ENCODE measurements at regions not wholly inside any gene's neighbourhood (a gene's known extent, or its start where the extent isn't known, plus 50 kb on each side); places are given as distances from the start of the nearest gene placed in this dataset.
"Not testable (repeated sequence)": the region's sequence is repeated elsewhere in the genome, so short reads cannot be mapped to it uniquely, and the experiment has no call there.

DNA sequence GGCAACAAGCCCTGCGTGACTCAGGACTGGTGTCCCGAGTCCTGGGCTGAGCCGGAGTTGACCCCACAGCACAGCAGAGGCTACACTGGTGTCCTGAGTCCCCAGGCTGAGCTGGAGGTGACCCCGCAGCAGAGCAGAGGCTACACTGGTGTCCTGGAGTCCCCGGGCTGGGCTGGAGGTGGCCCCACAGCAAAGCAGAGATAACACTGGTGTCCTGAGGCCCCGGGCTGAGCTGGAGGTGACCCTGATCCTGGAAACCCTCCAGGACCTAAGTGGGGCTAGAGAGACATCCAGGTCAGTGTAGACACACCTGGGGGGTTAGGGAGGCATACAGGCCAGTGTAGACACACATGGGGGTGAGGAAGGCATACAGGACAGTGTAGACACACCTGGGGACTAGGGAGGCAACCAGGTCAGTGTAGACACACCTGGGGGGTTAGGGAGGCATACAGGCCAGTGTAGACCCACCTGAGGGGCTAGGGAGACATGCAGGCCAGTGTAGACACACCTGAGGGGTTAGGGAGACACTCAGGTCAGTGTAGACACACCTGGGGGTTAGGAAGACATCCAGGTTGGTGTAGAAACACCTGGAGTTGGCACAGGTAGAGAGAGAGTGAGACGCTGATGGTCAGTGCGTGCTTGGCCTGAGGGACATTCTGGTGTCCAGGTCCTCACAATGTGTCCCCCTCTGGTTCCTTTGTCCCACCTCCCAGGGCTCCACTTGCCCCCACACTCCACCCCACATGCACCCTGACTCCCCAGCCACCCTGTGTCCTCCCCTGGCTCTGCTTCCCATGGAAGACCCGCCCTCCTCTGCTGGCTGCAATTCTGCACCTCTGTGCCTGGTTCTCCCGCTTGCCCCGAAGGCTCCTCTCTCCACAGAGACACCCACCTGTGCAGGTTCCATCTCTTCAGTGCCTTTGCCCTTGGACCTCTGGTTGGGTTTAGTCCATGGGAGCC, 321.6 kb upstream of the SFSWAP start:
- H3K27ac ChIP-seq: no peak overlapping the region
- TF ChIP-seq POLR2A (IDR thresholded peaks at IDR 0.05): no peak
- TF ChIP-seq, protein P1, sequence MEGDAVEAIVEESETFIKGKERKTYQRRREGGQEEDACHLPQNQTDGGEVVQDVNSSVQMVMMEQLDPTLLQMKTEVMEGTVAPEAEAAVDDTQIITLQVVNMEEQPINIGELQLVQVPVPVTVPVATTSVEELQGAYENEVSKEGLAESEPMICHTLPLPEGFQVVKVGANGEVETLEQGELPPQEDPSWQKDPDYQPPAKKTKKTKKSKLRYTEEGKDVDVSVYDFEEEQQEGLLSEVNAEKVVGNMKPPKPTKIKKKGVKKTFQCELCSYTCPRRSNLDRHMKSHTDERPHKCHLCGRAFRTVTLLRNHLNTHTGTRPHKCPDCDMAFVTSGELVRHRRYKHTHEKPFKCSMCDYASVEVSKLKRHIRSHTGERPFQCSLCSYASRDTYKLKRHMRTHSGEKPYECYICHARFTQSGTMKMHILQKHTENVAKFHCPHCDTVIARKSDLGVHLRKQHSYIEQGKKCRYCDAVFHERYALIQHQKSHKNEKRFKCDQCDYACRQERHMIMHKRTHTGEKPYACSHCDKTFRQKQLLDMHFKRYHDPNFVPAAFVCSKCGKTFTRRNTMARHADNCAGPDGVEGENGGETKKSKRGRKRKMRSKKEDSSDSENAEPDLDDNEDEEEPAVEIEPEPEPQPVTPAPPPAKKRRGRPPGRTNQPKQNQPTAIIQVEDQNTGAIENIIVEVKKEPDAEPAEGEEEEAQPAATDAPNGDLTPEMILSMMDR (IDR thresholded peaks at IDR 0.05 in 4 of 5, conservative IDR thresholded peaks at IDR 0.05 in 1 of 5): no peak
- no peaks in the 10 kb centered on the region for H3K27me3 ChIP-seq
- intact Hi-C loops (cut with DNase I; ENCODE audit: low total_unique reads): no loop called here
- H3K4me1 ChIP-seq: no peaks in the 10 kb centered on the region
- DNase-seq (no peak), ATAC-seq (no peak)
- H3K36me3 ChIP-seq: no peaks in the 10 kb centered on the region
- no peak overlapping the region for H3K4me3 ChIP-seq
- no peaks in the 10 kb centered on the region for H3K9me3 ChIP-seq
- in situ Hi-C loops (cut with MboI; ENCODE audit: low sequenced_read_pairs in 4 of 4): no loop called here

- H3K27ac ChIP-seq: no peak overlapping the region
- no peak for ATAC-seq
- DNase-seq: no peak
- no peaks in the 10 kb centered on the region for H3K9me3 ChIP-seq
- TF ChIP-seq, protein P1 (IDR thresholded peaks at IDR 0.05 in 4 of 5, conservative IDR thresholded peaks at IDR 0.05 in 1 of 5): no peak
- TF ChIP-seq POLR2A (IDR thresholded peaks at IDR 0.05): no peak
- intact Hi-C loops (cut with DNase I; ENCODE audit: low total_unique reads) (no loop called here), in situ Hi-C loops (cut with MboI; ENCODE audit: low sequenced_read_pairs in 4 of 4) (no loop called here)
- no peak overlapping the region for H3K4me3 ChIP-seq
- H3K27me3 ChIP-seq: no peaks in the 10 kb centered on the region
- no peaks in the 10 kb centered on the region for H3K4me1 ChIP-seq
- no peaks in the 10 kb centered on the region for H3K36me3 ChIP-seq
Observed at GRCh38 chr12:131390412-131391334, 320.2 kb upstream of the SFSWAP start.

- no peak for DNase-seq
- TF ChIP-seq, protein P1 (IDR thresholded peaks at IDR 0.05 in 4 of 5, conservative IDR thresholded peaks at IDR 0.05 in 1 of 5): no peak
- TF ChIP-seq POLR2A (IDR thresholded peaks at IDR 0.05): no peak
- ATAC-seq: no peak
Observed at GRCh38 chr12:131391399-131391798, 319.5 kb upstream of the SFSWAP start.

DNA sequence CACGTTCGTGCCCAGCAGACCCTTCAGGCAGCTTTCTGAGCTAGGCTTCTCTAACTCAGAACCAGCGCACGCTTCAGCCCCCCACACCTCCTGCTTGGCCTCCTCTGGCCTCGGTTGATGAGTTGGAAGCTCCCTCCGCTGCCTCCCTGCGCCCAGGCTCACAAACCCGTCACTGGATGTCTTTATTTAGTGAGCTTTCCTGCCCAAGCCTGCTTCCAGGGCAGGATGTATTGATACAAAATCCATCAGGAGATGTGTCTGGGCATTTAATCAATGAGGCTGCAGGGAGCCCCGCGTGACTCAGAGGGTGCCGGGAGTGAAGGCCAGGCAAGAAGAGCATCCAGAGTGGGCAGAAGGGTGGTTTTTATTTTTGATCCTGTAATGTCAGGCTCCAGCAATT, 316.1 kb upstream of the SFSWAP start:
- H3K27me3 ChIP-seq; H3K4me3 ChIP-seq; ATAC-seq; H3K27ac ChIP-seq; H3K36me3 ChIP-seq; intact Hi-C loops (cut with DNase I; ENCODE audit: low total_unique reads); H3K4me1 ChIP-seq; H3K9me3 ChIP-seq; in situ Hi-C loops (cut with MboI; ENCODE audit: low sequenced_read_pairs in 4 of 4); DNase-seq: not testable (repeated sequence)

More at GRCh38 chr12:131391399-131391798, 319.5 kb upstream of the SFSWAP start:
- Histone ChIP-seq H3K9me3 (no peaks in the 10 kb centered on the region), H3K36me3 (no peaks in the 10 kb centered on the region), H3K27ac (no peak overlapping the region), H3K4me3 (no peak overlapping the region), H3K4me1 (no peaks in the 10 kb centered on the region), H3K27me3 (no peaks in the 10 kb centered on the region)
- intact Hi-C loops (cut with DNase I; ENCODE audit: low total_unique reads) (no loop called here), in situ Hi-C loops (cut with MboI; ENCODE audit: low sequenced_read_pairs in 4 of 4) (no loop called here)

GRCh38 chr12:131395209-131395684, 315.6 kb upstream of the SFSWAP start:
- H3K4me3 ChIP-seq; H3K27me3 ChIP-seq; H3K36me3 ChIP-seq; intact Hi-C loops (cut with DNase I; ENCODE audit: low total_unique reads); H3K9me3 ChIP-seq; H3K4me1 ChIP-seq; H3K27ac ChIP-seq; ATAC-seq; DNase-seq; in situ Hi-C loops (cut with MboI; ENCODE audit: low sequenced_read_pairs in 4 of 4): not testable (repeated sequence)

Measured in gastrocnemius medialis (tissue), 4 donors.